IPS-20b (cell line): ENCODE measurements at regions not wholly inside any gene's neighbourhood (a gene's known extent, or its start where the extent isn't known, plus 50 kb on each side); places are given as distances from the start of the nearest gene placed in this dataset.

Experiments used
- H3K27ac ChIP-seq: one replicate; pipeline ENCODE4 v1.5.1; 2013; ENCODE audit warnings: low read length
- H3K27me3 ChIP-seq: 2 replicates; pipeline ENCODE4 v1.6.1; 2013; ENCODE audit warnings: mild to moderate bottlenecking, low read length, inconsistent platforms; ENCODE audit not compliant: insufficient read depth
- H3K36me3 ChIP-seq: 2 replicates; pipeline ENCODE4 v1.6.1; 2013; ENCODE audit warnings: low read depth, mild to moderate bottlenecking, inconsistent platforms, low read length, moderate library complexity; ENCODE audit not compliant: insufficient read depth
- H3K4me1 ChIP-seq: 2 replicates; pipeline ENCODE4 v1.6.1; 2013; ENCODE audit warnings: mild to moderate bottlenecking, control low read depth, inconsistent platforms, low read length, moderate library complexity; ENCODE audit not compliant: insufficient read depth
- H3K4me3 ChIP-seq: 2 replicates; pipeline ENCODE4 v1.5.1; 2013; ENCODE audit warnings: mild to moderate bottlenecking, low read length, inconsistent platforms
- H3K9ac ChIP-seq: 2 replicates; pipeline ENCODE4 v1.6.1; 2013; ENCODE audit warnings: low read depth, mild to moderate bottlenecking, inconsistent platforms, low read length, moderate library complexity
- H3K9me3 ChIP-seq: 2 replicates; pipeline ENCODE4 v1.6.1; 2013; ENCODE audit warnings: mild to moderate bottlenecking, low read depth, low read length, inconsistent platforms; ENCODE audit not compliant: insufficient read depth

GRCh38 chr2:20567159-20567925 is 83.6 kb downstream of the HS1BP3 start:
- Histone ChIP-seq H3K4me3 (no peak overlapping the region), H3K27me3 (no peaks in the 10 kb centered on the region), H3K36me3 (no peaks in the 10 kb centered on the region), H3K27ac (peak overlapping the region; percentile 83), H3K4me1 (peaks cover 16% of the 10 kb centered on the region), H3K9me3 (no peaks in the 10 kb centered on the region), H3K9ac (peak overlapping the region; percentile 48; the same call in 1 of the 2 replicates)
